Endothelial cell of umbilical vein (primary cell): ENCODE measurements at regions not wholly inside any gene's neighbourhood (a gene's known extent, or its start where the extent isn't known, plus 50 kb on each side); places are given as distances from the start of the nearest gene placed in this dataset.

Experiments
- BruUV-seq: library from RNA; stranded (reverse); fragments of 400-500 nt; replicated peaks from 2 replicates; lab custom pipeline; 2021; lab: Mats Ljungman, UMichigan
- CTCF ChIA-PET: fragments of 300-600, 350-600 bp; sonication (Branson Sonifier 250); formaldehyde crosslinking; loops from one replicate; lab custom pipeline; 2021; ENCODE audit warnings: antibody characterized with exemption, inconsistent platforms; lab: Charles Lee
- POLR2A ChIA-PET: fragments of 300-600, 350-600 bp; sonication (Branson Sonifier 250); formaldehyde crosslinking; loops from one replicate; lab custom pipeline; 2021; ENCODE audit warnings: antibody characterized with exemption, inconsistent platforms; lab: Charles Lee
- DNase-seq: peaks from one replicate; pipeline ENCODE4 v3.0.0-alpha.2; 2011; ENCODE audit warnings: low read depth, low spot score
- FAIRE-seq: peaks from 2 replicates; lab custom pipeline; 2011; peaks lifted over from hg19 to GRCh38; lab: Jason Lieb, UNC
- H2AFZ ChIP-seq: 2 replicates; pipeline ENCODE4 v1.6.0; 2012; ENCODE audit warnings: low read depth, low read length, control low read depth, inconsistent platforms
- H3K27ac ChIP-seq: 2 replicates; pipeline ENCODE4 v1.5.1; 2011; ENCODE audit warnings: low read depth, mild to moderate bottlenecking, control low read depth, low read length, moderate library complexity; ENCODE audit not compliant: insufficient read depth
- H3K27me3 ChIP-seq, 2 experiments: 2 replicates each; pipeline versions ENCODE4 v1.6.0 to v1.6.1; 2011; ENCODE audit warnings: low read length in 2 of 2, mixed read lengths in 1 of 2; ENCODE audit not compliant: control insufficient read depth in 2 of 2, insufficient read depth in 2 of 2
- H3K36me3 ChIP-seq, 2 experiments: 2 replicates in 1 of 2; 3 replicates in 1 of 2; pipeline ENCODE4 v1.5.1; 2011; ENCODE audit warnings: low read length in 2 of 2, mild to moderate bottlenecking in 1 of 2, moderate library complexity in 1 of 2; ENCODE audit not compliant: control insufficient read depth in 2 of 2, insufficient read depth in 2 of 2; ENCODE audit errors: extremely low read depth in 1 of 2
- H3K4me1 ChIP-seq: 3 replicates; pipeline ENCODE4 v1.5.1; 2011; ENCODE audit warnings: mild to moderate bottlenecking, low read length; ENCODE audit not compliant: control insufficient read depth, insufficient read depth; ENCODE audit errors: extremely low read depth
- H3K4me2 ChIP-seq: 2 replicates; pipeline ENCODE4 v1.6.1; 2011; ENCODE audit warnings: low read length, control low read depth, mixed read lengths; ENCODE audit not compliant: insufficient read depth
- H3K4me3 ChIP-seq, 3 experiments: fragments of 200-600 bp in 1 of 3; sonication (generic), shearing (Covaris generic) in 1 of 3; replicated peaks in 1 of 3; 2 replicates each; pipeline ENCODE4 v1.5.1; 2011 to 2016; ENCODE audit warnings: control low read depth in 3 of 3, low read length in 3 of 3, mild to moderate bottlenecking in 2 of 3, inconsistent platforms in 1 of 3, low read depth in 1 of 3, moderate library complexity in 1 of 3; ENCODE audit not compliant: insufficient read depth in 1 of 3
- H3K79me2 ChIP-seq: 2 replicates; pipeline ENCODE4 v1.6.0; 2012; ENCODE audit warnings: low read length, inconsistent platforms; ENCODE audit not compliant: control insufficient read depth, insufficient read depth
- H3K9ac ChIP-seq: replicated peaks from 2 replicates; pipeline ENCODE3; 2011; ENCODE audit warnings: low read length, control low read depth; ENCODE audit not compliant: insufficient read depth; ENCODE audit errors: extremely low read depth
- H3K9me1 ChIP-seq: replicated peaks from 3 replicates; pipeline ENCODE4 v1.6.0; 2011; ENCODE audit warnings: mild to moderate bottlenecking, low read length; ENCODE audit not compliant: control insufficient read depth, insufficient read depth; ENCODE audit errors: extremely low read depth
- H3K9me3 ChIP-seq: replicated peaks from 2 replicates; pipeline ENCODE4 v1.5.1; 2012; ENCODE audit warnings: low read length, inconsistent platforms; ENCODE audit not compliant: control insufficient read depth, insufficient read depth
- H4K20me1 ChIP-seq: replicated peaks from 2 replicates; pipeline ENCODE3; 2011; ENCODE audit warnings: mild to moderate bottlenecking, low read length; ENCODE audit not compliant: control insufficient read depth, insufficient read depth; ENCODE audit errors: extremely low read depth
- CTCF ChIP-seq, 2 donors: IDR thresholded peaks; 1 replicate in 1 of 2; 2 replicates in 1 of 2; pipeline ENCODE4 v1.5.1; 2011; ENCODE audit warnings: low read length in 2 of 2, mild to moderate bottlenecking in 2 of 2, moderate library complexity in 2 of 2, control low read depth in 1 of 2, inconsistent platforms in 1 of 2, low read depth in 1 of 2; ENCODE audit not compliant: insufficient read depth in 1 of 2; ENCODE audit errors: extremely low read depth in 1 of 2
- EZH2 ChIP-seq: IDR thresholded peaks from 2 replicates; pipeline ENCODE4 v1.6.1; 2012; ENCODE audit warnings: borderline replicate concordance, low read depth, mild to moderate bottlenecking, moderate library complexity, low read length, inconsistent platforms; ENCODE audit not compliant: severe bottlenecking
- FOS ChIP-seq: IDR thresholded peaks from 2 replicates; pipeline ENCODE4 v1.6.1; 2011; ENCODE audit warnings: mild to moderate bottlenecking, low read length, moderate library complexity, borderline replicate concordance; ENCODE audit not compliant: insufficient read depth
- GATA2 ChIP-seq: IDR thresholded peaks from 2 replicates; pipeline ENCODE4 v1.7.0; 2011; ENCODE audit warnings: low read depth, mild to moderate bottlenecking, moderate library complexity, mixed read lengths, low read length; ENCODE audit not compliant: insufficient read length, insufficient read depth
- JUN ChIP-seq: IDR thresholded peaks from 2 replicates; pipeline ENCODE4 v1.6.1; 2011; ENCODE audit warnings: borderline replicate concordance, low read depth; ENCODE audit not compliant: insufficient read length, insufficient read depth
- MAX ChIP-seq: IDR thresholded peaks from 2 replicates; pipeline ENCODE4 v1.6.1; 2011; ENCODE audit not compliant: insufficient read depth, insufficient read length
- MYC ChIP-seq: IDR thresholded peaks from one replicate; pipeline ENCODE4 v1.6.1; 2011; ENCODE audit warnings: mild to moderate bottlenecking, low read depth, low read length
- POLR2A ChIP-seq: IDR thresholded peaks from 2 replicates; pipeline ENCODE4 v1.6.1; 2012; ENCODE audit warnings: low read depth, mild to moderate bottlenecking, control low read depth, low read length
- POLR2AphosphoS5 ChIP-seq: IDR thresholded peaks from 2 replicates; pipeline ENCODE4 v1.6.1; 2012; ENCODE audit warnings: low read depth, mild to moderate bottlenecking, control low read depth, low read length, moderate library complexity; ENCODE audit not compliant: insufficient read depth
- dilution Hi-C: fragments of 300-500 bp; cut with MboI; formaldehyde crosslinking; loops from one replicate; pipeline ENCODE4 v1.15.0; 2019; ENCODE audit warnings: low sequenced_read_pairs; ENCODE audit not compliant: extremely low pct_ligation_motif_present
- intact Hi-C: fragments of 100-400 bp; cut with micrococcal nuclease; formaldehyde crosslinking; loops from one replicate; pipeline ENCODE4 v1.10.0; 2022

GRCh38 chr15:72953306-72953705, 99.0 kb upstream of the NEO1 start:
- DNase-seq (no peak), FAIRE-seq (no peak)
- ChIA-PET CTCF (no interaction called here), POLR2A (no interaction called here)
- Histone ChIP-seq H3K4me1 (no peaks in the 10 kb centered on the region), H3K27me3 (no peaks in the 10 kb centered on the region), H3K9ac (no peak overlapping the region), H3K36me3 (no peaks in the 10 kb centered on the region), H3K9me3 (no peaks in the 10 kb centered on the region), H3K9me1 (no peaks in the 10 kb centered on the region), H3K4me2 (no peak overlapping the region), H2AFZ (no peak overlapping the region), H4K20me1 (no peaks in the 10 kb centered on the region), H3K79me2 (no peaks in the 10 kb centered on the region), H3K27ac (no peak overlapping the region), H3K4me3 (no peak overlapping the region)
- BruUV-seq = no TSS peak
- no peak for TF ChIP-seq MYC
- TF ChIP-seq FOS = no peak
- no peak for TF ChIP-seq MAX
- no peak for TF ChIP-seq GATA2
- TF ChIP-seq JUN = no peak
- no peak for TF ChIP-seq EZH2
- no peak for TF ChIP-seq POLR2AphosphoS5
- no peak for TF ChIP-seq POLR2A
- no peak for TF ChIP-seq CTCF (IDR thresholded peaks at IDR 0.05; ENCODE audit: extremely low read depth in 1 of 2, insufficient read depth in 1 of 2, low read depth in 1 of 2, low read length in 2 of 2)
- intact Hi-C loops (no loop called here), dilution Hi-C loops (no loop called here)
